ENCODE measurements at regions not wholly inside any gene's neighbourhood (a gene's known extent, or its start where the extent isn't known, plus 50 kb on each side); places are given as distances from the start of the nearest gene placed in this dataset.
"Not testable (repeated sequence)": the region's sequence is repeated elsewhere in the genome, so short reads cannot be mapped to it uniquely, and the experiment has no call there.

- not testable (repeated sequence) for DNase-seq
Measured at GRCh38 chr2:95686056-95686825, 94.4 kb downstream of the TRIM43 start.

GRCh38 chr2:95687852-95688251 lies 96.1 kb downstream of the TRIM43 start:
- DNase-seq: not testable (repeated sequence)

- not testable (repeated sequence) for DNase-seq
Measured at GRCh38 chr2:95691210-95691609, 99.4 kb downstream of the TRIM43 start.

GRCh38 chr2:95693071-95693846 lies 101.5 kb downstream of the TRIM43 start:
- not testable (repeated sequence) for DNase-seq

GRCh38 chr2:95695613-95696012 lies 103.8 kb downstream of the TRIM43 start:
- DNase-seq: no peak

- DNase-seq: no peak
Measured at GRCh38 chr2:95698146-95698545, 106.3 kb downstream of the TRIM43 start.

- not testable (repeated sequence) for DNase-seq
Measured at GRCh38 chr2:95699201-95700184, 107.7 kb downstream of the TRIM43 start.

GRCh38 chr2:95700519-95700918 lies 108.7 kb downstream of the TRIM43 start:
- DNase-seq: peak; percentile 2

- no peak for DNase-seq
Measured at GRCh38 chr2:95702471-95702870, 110.7 kb downstream of the TRIM43 start.

GRCh38 chr2:95707161-95707560 lies 115.4 kb downstream of the TRIM43 start:
- DNase-seq: not testable (repeated sequence)

- no peak for DNase-seq
Measured at GRCh38 chr2:95707837-95708236, 116.0 kb downstream of the TRIM43 start.

GRCh38 chr2:95709831-95710230 lies 118.0 kb downstream of the TRIM43 start:
- DNase-seq: no peak

GRCh38 chr2:95713470-95714177 lies 121.8 kb downstream of the TRIM43 start:
- DNase-seq: not testable (repeated sequence)

GRCh38 chr2:95714398-95714797 lies 122.6 kb downstream of the TRIM43 start:
- not testable (repeated sequence) for DNase-seq

- no peak for DNase-seq
Measured at GRCh38 chr2:95719473-95720060, 127.8 kb downstream of the TRIM43 start.

GRCh38 chr2:95721726-95722125 lies 129.9 kb downstream of the TRIM43 start:
- no peak for DNase-seq

GRCh38 chr2:95722131-95722697 lies 130.4 kb downstream of the TRIM43 start:
- no peak for DNase-seq

GRCh38 chr2:95723627-95724210 lies 131.9 kb downstream of the TRIM43 start:
- not testable (repeated sequence) for DNase-seq

GRCh38 chr2:95725191-95725590 lies 133.4 kb downstream of the TRIM43 start:
- DNase-seq: not testable (repeated sequence)

- not testable (repeated sequence) for DNase-seq
Measured at GRCh38 chr2:95725677-95726076, 133.9 kb downstream of the TRIM43 start.

GRCh38 chr2:95727420-95727819 lies 135.6 kb downstream of the TRIM43 start:
- DNase-seq: not testable (repeated sequence)
